Eye (tissue), 1 donor: ENCODE measurements at regions not wholly inside any gene's neighbourhood (a gene's known extent, or its start where the extent isn't known, plus 50 kb on each side); places are given as distances from the start of the nearest gene placed in this dataset.
A peak's percentile ranks its signal among the peaks of the same experiment; 100 is the strongest.
"Not testable (repeated sequence)": the region's sequence is repeated elsewhere in the genome, so short reads cannot be mapped to it uniquely, and the experiment has no call there.

Experiments
- DNase-seq: peaks from one replicate; pipeline ENCODE4 v3.0.0-alpha.2; 2015

DNA sequence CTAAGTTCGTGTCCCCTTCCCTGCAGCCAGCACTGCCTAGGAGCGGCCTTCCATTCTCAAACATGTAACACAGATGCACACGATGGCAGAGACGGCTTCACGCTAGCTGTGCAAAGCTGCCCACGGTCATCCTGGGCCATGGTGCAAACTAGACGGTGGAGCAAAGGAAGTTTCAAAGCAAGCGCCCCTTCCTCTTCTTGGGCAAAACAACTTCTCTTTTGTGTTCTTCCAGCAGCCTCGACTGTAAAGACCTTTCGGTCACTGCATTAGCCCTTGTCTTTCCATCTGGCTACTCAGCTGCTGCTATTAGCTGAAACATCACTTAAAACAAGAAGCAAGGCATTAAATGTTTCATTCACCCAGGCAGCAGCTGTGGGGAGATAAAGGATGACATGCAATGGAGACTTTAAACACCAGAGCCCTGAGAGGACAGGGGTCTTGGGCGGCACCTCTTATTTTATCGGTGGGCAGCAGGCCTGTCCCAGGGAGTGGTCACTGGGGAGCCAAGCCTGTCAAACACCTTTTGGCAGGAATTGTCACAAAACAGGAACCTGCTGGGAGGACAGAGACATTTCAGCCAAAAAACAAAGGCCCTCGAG is 214.8 kb downstream of the KLF6 start:
- DNase-seq, result peak; percentile 65

DNA sequence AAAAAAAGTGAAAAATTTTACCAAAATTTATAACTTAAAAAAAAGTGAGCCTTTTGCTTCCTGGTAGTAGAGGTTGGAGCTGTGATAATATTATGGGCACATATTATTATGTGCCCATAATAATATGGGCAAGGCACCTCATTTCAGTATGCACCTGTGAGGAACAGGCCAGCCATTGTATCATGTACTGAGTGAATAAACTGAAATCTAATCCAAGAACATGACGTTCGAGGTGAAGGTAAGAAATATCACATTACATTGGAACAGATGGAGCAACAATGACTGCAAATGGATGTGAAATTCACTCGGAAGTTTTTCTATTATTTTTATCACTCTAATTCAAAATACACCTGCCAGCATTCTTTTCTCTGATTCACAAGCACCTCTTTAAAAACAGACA is 216.0 kb downstream of the KLF6 start:
- no peak for DNase-seq

DNA sequence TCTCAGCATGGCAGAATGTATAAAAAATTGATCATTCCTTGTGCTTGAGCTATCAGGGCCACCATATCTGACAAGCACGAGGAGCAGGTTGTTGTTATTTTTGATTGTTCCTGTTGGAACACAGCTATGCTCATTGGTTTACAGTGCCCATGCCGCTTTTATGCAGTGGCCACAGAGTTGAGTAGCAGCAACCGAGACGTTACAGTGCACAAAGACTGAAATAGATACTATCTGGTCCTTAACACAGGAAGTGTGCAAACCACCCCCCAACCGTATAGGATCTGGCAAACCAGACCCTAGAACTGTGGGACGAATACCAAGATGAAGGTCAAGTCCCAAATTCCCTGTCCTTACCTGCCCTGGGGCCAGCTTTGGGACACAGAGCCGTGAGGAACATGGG is 216.6 kb downstream of the KLF6 start:
- no peak for DNase-seq

DNA sequence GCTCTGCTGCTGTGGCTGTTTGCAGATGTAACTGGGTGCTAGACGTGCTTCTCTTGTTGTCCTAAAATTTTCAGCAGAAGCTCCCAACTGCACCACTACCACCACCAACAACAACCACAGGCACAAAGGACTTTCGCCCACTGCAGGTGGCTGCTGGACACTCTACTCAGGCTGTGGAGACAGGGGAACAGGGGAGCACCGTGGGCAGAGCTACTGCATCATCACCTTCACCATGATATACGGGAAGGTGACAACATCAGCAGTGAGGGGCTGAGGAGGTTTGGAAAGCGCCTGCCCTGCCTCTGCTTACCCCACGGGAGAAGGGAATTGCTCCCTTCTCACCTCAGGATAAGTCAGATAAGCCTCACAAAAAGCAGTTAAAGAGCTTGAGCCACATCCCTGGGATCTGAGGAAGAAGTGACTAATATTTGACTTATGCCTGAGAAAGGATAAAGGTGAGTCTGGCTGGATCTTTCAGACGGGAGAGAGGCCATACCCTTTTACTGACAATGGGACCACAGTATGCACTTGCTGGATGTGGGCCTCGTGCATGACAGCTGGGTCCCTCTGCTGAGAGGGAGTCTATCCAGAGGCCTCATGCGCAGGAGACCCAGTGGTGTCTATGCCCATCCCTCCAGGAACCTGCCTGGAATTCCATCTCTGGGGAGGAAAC is 217.6 kb downstream of the KLF6 start:
- no peak for DNase-seq

DNA sequence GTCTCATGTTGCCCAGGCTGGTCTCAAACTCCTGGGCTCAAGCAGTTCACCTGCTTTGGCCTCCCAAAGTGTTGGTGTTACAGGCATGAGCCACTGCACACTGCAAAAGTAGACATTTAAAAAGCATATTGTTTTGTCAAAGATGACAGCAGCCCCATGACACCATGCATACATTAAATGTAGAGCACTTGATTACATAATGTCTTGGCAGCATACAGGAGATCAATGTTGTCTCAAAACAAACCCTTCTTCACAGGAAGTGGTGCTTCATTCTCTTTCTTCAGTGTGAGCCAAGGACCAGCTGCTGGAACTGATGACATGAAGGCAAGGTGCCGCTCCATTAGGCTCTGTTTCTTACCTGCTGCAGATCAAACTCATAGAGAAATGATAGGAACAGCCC is 218.4 kb downstream of the KLF6 start:
- no peak for DNase-seq

DNA sequence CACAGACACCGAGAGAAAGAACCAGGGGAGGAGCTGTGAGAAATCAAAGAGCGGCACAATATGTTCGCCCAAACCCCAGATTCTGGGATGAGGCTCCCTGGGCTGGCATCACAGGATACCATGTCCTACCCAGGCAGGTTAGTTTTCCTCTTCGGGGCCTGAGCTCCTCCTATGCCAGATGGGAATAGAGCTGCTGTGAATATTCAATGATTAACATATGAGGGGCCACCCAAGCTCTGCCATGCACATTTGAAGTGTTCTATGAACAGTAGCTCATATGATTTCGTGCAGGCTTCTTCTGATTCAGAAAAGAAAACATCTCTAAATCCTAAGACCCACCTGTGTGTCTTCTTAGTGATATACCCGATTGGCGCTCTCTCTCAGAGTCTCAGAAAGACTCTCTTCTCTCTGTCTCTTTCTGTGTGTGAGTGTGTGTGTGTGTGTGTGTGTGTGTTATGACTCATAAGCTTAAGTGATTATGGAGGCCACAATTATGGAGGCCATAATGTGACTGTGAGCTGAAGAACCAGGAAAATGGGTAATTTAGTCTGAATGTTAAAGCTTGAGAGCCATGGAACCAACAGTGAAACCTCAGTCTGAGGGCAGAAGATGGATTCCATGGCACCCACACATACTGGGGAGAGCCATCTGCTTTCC is 220.5 kb downstream of the KLF6 start:
- DNase-seq, result no peak

DNA sequence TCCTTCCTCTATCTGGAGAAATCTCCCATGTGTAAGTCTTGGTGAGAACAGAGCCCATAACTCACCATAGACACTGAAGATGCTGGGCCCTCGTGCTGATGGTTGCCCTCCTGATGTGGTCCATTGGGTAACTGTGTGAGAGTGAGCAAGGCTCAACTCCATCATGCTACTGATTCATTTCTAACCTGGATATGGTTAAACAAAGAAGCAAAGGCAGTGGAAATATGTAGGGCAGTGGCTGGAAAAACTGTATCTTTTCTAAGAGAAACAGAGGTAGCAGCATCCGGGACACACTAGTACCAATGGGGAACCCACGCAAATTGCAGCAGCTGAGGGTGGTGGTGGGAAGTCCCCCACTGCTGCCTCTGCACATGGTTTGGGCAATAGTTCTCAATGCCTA is 221.7 kb downstream of the KLF6 start:
- DNase-seq, result no peak

DNA sequence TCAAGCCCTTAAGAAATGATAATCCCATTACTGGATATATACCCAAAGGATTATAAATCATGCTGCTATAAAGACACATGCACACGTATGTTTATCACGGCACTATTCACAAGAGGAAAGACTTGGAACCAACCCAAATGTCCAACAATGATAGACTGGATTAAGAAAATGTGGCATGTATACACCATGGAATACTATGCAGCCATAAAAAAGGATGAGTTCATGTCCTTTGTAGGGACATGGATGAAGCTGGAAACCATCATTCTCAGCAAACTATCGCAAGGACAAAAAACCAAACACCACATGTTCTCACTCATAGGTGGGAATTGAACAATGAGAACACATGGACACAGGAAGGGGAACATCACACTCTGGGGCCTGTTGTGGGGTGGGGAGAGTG is 224.4 kb downstream of the KLF6 start:
- DNase-seq, result not testable (repeated sequence)

DNA sequence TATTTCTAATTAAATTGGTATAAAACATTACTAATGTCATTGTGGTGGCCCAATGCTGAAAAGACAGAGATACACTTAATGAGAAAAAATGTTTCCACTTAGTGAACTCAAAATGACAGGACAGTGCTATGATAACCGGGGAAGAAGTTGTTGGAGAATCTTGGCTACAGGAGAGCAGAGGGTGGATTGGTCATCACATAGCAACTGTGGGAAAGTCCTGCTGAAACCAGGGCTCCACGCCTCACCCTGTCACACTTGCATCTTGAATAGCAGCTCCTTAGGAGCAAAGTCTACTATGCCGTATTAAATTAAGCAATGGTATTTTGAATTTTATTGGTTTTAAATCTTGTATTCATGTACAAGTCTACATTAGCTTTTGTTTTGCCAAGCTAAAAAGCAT is 225.5 kb downstream of the KLF6 start:
- no peak for DNase-seq

DNA sequence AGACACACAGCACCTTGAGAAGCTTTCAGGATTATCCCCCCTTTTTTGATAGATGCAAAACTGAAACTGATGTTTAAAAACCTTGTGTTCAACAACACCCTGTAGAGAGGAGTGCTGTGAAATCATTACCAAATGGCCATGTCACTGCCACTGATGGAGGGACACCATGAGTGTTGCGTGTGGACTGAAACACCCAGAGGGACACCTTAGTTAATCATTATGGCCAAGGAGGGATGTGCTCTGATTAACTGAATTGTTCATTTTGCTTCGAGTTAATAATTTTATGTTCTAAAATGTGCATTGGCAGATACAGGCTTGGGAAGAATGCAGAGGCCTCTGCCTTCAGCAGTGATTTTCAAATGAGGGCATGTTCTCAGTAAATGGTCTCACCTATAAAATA is 226.0 kb downstream of the KLF6 start:
- DNase-seq, result no peak

DNA sequence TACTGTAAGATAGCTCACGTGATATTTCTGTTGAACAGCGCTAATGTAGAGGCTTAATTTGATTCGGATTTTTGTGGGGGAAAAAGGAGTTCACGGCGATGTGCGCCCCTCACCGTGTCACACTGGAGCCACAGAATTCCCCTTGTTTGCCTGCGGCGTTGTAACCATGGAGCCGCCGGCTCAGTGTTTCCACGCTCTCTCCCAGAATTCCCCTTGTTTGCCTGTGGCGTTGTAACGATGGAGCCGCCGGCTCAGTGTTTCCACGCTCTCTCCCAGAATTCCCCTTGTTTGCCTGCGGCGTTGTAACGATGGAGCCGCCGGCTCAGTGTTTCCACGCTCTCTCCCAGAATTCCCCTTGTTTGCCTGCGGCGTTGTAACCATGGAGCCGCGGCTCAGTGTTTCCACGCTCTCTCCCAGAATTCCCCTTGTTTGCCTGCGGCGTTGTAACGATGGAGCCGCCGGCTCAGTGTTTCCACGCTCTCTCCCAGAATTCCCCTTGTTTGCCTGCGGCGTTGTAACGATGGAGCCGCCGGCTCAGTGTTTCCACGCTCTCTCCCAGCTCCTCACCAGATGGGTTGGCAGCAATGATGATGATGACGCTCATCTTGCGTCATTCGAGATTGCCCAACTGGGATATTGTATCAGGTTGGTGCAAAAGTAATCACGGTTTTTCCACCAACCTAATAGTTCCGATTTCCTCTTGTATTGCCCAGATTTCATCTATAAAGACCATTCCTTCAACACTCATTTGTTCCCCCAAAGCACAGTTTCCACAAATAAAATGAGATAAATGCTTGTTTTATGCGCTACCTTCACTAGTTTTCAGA is 228.6 kb downstream of the KLF6 start:
- not testable (repeated sequence) for DNase-seq

DNA sequence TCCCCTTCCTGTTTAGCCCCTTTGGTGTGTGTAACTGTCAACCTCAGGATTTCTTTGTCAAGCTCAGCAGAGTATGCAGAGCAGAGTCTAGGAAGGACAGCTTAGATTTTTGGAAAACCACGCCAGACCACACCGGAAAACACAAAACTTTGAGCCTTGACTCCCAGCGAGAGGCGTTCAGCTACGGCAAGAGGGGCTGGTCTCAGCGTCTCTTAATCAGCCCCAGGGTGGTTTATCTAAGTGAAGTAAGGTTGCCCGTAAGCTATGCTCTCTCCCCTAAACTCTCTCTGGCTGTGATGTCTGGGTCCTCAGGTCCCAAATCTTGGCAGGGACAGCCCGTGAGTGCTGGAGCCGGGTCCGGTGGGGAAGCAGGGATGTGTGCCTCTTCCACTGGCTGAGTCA is 230.9 kb downstream of the KLF6 start:
- no peak for DNase-seq

DNA sequence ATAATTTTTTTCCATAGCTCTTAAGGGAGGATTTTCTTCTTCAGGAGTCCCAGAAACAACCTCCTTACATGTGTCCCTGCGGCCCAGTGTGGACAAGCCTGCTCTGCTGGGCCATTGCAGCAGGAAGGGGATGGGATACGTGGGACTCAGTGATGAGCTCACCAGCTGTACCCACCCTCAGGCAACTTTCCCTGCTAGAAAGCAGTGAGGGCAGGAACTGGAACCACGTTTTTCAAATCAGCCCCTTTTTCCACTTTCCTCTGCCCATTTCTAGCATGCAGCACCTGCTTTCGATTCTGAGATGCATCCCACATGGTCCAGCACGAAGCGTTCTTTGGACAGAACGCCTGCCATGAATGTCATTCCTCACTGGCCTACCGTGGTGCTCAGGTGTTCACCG is 232.7 kb downstream of the KLF6 start:
- no peak for DNase-seq

DNA sequence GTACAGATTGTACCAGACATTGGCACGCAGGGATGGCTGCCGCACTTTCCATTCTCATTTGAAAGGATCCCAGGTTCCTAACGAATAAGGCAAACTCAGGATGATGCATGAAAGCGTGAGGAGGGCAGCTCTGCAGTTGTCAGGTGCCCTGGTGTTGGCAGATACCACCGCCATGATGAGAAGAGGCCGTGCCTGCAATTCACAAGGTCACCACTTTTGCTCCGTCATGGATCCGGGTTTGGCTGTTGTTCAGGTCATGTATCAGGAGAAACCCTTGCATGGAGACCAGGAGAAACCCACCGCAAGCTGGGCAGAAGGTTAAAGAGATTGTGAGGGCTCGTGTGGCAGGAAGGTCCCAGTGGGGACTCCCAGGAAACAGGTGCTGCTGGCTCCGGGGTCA is 233.2 kb downstream of the KLF6 start:
- DNase-seq, result no peak

DNA sequence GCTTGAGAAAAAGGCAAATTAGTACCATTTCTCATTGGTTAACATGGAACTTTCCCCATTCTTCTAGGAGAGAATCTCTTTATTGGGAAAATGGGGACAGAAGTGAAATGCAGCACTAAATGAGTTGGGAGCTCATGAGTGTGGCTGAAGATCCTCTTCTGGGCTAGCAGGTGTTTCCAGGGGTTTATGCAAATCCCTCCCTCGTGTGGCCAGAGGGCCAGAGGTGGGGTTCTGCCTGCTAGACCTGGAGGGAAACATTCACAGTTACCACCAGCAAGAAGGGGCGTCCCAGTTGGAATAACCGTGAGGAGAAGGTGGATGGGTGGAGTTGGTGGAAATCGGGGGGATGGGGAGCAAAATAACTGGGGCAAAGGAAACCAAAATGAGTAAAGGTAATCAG is 235.9 kb downstream of the KLF6 start:
- no peak for DNase-seq

DNA sequence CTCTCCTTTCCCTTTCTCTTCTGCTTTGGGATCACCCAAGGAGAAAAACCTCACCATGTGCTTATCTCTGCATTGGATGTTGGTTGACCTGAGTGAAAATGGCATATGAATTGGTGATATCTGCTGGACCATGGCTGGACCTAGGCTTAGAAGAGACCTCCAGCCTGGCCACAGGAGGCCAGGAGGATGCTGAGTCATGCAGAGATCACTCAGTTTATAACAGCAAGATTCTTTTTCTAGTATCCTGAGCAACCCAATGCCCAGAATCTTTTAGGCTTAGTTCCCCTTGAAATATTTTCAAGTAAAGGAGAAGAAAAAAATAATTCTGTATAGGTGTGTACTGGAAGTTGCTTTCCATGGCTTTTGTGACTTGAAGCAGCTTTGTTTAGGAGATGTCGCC is 236.3 kb downstream of the KLF6 start:
- no peak for DNase-seq

DNA sequence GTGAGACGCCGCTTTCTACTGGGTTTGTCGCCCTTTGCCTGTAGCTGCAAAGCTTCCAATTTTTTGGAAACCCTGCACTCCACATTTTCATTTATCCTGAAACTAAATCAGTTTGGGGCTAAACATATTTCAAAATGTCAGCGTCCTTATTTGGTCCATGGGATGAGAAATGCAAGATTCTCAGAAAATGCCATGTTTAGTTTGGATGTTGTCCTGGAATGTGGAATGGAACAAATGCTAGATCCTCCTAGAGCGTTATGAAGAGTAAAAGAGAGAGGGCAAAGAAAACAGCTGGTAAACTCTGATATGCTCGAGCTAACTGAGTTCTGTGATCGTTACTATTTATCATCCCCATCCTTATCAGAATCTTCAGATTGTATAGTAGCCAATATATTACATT is 236.9 kb downstream of the KLF6 start:
- no peak for DNase-seq

DNA sequence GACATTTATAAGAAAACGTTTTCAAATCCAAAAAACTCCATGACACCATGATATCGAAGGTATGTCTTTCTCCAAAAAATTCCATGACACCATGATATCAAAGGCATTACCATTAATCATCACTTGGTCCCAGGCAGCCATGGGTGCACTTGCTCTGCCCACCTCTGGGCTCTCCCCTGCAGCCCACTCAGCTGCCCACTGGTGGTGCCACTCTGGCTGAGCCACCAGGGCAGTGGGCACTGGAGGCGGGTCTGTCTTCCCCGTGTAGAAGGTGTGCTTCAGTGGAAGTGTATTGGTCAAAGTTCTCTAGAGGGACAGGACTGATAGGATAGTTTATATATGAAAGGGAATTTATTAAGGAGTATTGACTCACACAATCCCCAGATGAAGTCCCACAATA is 240.4 kb downstream of the KLF6 start:
- DNase-seq, result no peak

DNA sequence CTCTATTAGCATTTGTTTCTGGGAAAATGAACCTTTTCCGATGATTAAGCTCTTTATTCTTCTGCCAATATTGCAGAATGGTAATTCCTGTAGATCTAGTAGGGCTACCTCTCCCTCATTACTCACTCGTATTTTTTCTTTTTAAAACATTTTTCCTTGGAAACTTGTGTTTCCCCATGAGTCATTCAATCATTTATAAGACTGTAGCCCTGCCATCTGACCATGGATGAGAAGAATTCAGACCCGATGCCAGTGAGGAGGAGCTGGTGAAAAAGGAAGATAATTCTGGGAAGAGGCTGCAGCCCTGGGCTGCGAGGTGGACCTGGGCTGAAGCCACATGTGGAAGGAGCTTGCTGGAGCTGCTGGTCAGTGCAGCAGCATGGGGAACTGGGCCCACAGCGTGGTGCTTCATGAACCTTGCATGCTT is 242.8 kb downstream of the KLF6 start:
- no peak for DNase-seq

DNA sequence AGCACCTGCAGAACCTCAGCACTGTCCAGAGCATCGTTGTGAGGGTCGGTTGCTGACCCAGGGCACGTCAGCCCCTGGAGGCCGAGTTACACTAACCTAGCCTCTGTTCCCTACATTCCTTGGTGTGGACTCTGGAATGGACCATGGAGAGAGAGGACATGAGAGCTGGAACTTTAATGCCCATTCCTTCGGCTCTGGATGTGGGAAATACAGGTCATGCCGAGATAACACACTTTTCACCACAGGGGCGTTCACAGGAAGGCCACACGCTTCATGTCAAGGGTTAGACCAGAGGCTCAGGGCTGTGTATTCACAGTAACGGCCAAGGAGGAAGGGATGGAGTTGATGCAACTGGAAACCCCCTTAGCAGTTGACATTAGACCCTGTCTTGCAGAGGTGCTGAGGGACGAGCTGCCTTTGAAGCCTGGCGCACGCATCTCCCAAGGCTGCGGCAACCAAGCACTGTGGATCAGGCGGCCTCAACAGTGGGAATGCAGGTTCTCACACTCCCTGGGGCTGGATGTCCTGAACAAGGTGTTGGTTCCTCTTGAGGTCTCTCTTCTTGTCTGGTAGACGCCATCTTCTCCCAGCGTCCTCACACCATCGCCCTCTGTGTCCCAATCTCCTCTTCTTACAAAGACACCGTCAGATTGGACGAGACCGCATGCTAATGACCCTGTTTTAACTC is 245.2 kb downstream of the KLF6 start:
- DNase-seq, result no peak

DNA sequence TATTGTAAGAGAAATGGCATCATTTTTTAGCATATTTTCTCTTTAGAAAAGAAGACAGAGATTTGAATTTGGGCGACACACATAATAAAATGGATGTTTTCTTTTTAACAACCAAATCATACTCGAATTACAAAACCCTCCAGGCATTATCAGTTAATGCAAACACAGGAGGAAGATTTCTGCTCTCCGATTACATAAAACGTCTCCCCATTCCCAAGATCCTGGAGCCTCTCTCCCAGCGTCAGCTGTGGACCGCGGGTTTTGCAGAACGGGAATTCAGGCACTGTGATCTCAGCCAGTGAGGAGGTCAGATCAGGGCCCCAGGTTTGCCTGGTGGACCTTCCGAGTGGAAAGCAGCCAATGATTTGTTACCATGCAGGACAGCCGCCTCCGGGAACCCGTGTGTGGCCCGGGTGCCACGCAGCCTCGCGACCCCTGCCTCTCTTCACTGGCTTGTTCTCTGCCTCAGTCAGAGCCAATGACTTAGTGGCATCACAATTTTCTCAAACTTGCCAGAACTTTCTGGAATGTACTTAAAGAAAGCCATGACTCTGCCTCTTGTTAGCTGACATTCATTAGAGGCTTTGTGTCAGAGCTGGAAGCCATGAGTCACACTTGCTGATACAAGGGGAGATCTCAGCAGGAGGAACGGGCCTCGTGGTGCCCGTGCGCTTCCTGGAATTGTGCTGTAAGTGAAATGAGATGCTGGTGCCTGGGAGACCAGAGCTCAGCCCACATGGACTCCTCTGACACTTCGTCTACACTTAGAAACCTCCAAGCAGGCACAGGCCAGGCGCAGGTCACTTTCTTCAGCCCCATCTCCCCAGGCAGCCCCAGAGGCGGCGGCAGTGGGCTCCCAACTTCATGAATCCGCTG is 246.1 kb downstream of the KLF6 start:
- peak; percentile 56 for DNase-seq

DNA sequence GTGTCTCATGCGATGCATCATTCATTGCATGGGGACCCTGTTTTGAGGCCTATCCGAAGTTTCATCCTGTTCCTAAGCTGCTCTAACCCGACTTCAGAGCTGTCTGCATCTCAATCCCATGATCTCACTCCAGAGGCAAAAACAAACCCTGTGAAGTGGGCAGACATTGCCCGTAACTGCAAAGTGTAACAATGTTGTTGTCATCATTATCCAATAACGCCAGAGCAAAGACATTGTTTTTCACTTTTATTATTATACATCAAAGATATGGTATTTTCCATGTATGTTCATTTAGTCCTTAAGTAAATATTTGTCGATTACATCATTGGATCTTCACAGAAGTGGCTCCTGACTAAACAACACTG is 246.7 kb downstream of the KLF6 start:
- DNase-seq, result no peak
